ENCODE measurements at regions not wholly inside any gene's neighbourhood (a gene's known extent, or its start where the extent isn't known, plus 50 kb on each side); places are given as distances from the start of the nearest gene placed in this dataset.
"Not testable (repeated sequence)": the region's sequence is repeated elsewhere in the genome, so short reads cannot be mapped to it uniquely, and the experiment has no call there.

DNA sequence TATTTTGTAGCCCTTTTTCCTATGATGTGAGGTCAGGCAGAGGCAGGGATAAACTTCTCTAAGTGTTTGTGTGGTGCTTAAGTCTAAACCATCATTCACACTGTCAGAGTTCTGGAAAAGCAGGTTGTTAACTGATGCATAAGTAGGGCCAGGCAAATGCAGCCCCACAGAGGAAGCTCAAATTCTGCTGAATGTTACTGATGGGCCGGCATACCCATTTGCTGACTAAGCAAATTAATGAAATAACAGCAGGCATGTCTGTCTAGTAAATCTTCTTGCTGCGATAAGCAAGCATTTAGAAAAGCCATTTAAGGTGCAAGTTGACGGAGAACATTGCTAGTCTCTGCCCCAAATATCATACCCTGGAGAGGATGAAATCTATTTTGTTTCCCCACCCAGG is 523.2 kb upstream of the CCDC196 start:
- no peak for DNase-seq (ENCODE audit: low read depth in 3 of 3)

DNA sequence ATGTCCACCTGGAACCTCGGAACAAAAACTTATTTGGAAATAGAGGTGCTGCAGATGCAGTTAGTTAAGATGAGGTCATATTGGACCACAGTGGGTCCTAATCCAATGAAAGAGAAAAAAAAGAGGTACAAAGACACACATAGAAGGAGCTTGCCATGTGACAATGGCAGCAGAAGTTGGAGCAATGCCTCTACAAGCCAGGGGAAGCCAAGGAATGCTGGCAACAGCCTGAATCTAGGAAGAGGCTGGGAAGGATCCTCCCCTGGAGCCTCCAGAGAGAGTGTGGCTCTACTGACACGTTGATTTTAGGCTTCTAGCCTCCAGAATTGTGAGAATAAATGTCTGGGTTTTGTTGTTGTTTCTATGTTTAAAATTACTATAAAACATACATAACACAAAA is 521.8 kb upstream of the CCDC196 start:
- no peak for DNase-seq (ENCODE audit: low read depth in 3 of 3)

DNA sequence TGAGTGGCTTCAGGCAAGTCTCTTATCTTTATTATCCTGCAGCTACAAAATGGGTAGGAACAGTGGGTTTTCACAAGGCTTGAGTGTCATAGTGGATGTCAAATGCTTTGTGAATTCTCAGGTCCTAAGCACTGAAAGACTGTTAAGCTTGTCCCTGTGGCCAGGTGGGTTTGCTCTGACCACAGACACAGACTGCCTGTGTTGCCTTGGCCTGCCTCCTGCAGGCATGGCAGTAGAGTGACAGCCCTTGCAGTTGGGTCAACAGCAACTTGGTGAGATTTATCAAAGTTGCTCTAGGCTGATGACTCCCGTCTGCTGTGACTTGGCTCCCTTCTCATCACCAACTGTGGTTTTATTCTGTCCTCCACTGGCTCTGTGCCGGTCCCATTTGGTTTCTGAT is 520.0 kb upstream of the CCDC196 start:
- DNase-seq (ENCODE audit: low read depth in 3 of 3): no peak

DNA sequence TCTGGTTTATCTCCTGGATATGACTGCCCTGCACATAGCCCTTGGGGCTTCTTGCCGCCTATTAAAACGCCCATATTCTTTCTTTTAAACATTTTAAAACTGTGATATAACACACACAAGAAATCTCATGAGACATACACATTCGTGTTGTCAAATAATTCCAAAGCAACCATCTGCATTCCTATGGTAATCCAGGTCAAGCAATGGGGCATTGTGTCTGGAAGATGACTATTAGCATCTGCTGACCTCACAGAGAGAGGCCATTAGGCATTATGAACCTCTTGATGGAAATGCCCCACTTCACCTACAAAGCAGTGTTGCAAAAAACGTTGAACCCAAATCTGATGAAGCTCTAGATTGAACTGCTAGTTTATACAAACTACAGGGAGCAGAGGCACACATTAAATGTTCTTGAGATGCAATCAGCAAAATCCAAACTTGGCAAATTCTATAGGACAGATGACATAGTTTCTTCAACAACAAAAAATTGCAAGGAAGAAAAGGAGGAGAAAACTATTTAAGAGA is 513.8 kb upstream of the CCDC196 start:
- no peak for DNase-seq (ENCODE audit: low read depth in 3 of 3)

DNA sequence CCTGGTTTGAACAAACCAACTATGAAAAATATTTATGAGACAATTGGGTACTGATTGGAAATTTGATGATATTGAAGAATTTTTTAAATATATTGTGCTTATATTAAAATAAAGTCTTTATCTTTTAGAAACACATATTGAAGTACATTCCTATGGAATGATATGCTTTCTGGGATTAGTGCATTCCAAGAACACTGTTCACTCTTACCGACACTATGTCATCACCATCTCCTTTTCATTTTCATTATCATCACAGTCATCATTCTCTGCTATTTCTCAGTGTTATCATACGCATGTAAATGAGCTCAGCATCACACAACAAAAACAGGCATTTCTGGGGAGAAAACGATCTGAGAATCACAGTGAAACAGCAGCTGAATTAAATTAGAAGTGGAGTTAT is 513.3 kb upstream of the CCDC196 start:
- DNase-seq (ENCODE audit: low read depth in 3 of 3): no peak

DNA sequence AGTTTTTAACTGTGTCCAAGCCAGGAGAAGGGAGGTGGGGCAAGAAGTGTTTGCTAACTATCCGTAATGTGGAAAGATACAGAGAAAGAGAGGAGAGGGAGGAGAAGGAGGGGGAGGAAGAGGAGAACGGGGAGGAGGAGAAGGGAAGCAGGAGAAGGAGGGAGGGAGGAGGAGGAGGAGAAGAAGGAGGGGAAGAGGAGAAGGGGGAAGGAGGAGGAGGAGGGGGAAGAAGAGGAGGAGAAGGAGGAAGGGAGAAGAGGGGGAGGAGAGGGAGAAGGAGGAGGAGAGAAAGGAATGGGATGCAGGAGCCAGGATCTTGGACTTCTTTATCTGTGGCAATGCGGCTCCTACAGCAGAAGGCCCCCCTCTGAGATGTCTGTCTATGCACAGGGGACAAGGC is 510.3 kb upstream of the CCDC196 start:
- DNase-seq (ENCODE audit: low read depth in 3 of 3): no peak

DNA sequence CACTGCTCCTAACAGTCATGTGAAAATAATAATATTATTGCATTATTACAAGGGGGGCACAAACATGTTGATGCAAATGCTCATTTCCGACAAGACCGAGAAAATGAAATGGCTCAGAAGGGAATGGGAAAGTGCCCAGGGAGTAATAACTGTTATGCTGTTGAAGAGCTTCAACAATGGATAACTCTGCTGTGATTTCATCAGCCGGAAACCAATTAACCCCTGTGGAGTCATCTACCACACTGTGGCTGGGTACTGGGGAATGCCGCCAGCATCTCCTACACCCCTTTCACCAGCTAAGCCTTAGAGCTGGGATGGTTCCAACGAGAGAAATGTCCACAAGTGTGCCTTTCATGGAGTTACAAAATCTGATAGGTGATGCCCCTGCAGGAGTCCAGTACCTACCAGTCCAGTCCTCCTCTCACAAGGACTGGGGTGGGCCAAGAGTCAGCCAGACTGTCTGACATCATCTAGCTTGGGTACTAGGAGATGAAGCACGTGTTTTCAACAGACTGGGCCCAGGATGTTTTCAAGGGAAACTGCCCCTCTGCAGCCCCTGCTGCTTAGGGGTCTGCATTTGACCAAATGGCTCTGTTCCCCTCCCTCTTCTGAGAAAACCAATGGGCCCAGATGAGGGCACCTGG is 509.3 kb upstream of the CCDC196 start:
- DNase-seq (ENCODE audit: low read depth in 3 of 3): no peak

DNA sequence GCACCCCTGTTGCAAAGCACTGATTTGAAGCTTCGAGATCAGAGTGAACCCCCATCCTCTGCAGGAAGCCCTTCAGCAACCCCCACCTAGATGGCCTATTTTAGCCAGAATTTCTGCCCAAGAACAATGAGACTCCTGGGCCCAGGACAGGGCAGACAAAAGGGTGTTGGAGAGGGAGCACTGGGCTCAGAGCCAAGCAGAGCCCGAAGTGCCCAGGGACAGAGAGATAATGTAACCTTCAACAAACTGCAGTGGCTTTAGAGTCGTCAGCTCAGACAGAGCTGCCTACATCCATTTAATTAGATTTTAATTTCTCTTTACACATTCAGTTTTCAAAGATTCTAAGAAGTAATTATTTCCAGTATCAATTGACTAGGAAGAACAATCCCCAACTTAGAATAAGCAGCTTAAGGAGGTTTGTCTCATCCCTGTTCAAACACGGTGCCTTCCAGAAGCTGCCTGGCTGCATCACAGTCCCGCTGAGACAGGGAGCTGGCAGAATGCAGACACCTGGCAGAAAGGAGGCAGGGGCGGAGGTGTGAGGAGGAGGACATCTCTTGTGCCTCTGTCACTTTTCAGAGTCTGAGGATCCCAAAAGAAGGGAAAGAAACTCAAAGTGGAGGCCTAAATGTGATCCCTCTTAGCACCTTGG is 504.9 kb upstream of the CCDC196 start:
- DNase-seq (ENCODE audit: low read depth in 3 of 3): no peak

DNA sequence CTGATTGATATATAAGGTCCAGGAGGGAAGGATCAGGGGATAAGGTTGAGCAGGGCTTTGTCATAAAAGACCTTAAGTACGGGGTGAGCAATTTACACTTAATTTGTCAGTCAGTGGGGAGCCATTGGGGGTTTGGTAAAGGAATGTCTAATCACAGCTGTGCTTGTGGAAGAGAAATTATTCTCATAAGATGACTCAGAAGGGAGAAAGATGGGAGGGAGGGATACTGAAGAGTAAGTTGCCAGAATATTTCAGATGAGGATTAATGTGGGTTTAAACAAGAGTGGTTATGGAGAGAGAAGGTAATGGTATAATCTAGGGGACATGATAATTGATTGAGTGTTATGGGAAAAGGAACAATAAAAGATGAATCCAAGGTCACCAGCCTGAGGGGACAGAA is 500.1 kb upstream of the CCDC196 start:
- DNase-seq (ENCODE audit: low read depth in 3 of 3): no peak

DNA sequence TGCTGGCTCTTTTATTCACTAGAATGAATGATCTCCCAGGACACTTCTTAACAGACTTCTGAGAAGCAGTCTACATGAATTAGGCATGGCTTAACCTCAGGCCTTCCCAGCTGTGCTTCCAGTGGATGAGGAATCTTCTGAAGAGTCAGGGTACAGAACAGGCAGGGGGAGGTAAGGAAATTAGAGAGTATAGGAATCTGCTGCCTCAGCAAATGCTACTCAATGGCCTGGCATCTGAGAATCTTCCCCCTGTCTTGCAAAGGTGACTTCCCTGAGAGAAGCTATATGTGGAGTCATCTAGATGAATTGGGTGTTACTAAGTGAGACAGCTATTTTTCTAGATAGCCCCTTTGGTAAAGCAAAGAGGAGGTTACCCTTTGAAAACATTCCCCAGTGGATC is 496.2 kb upstream of the CCDC196 start:
- DNase-seq (ENCODE audit: low read depth in 3 of 3): no peak

DNA sequence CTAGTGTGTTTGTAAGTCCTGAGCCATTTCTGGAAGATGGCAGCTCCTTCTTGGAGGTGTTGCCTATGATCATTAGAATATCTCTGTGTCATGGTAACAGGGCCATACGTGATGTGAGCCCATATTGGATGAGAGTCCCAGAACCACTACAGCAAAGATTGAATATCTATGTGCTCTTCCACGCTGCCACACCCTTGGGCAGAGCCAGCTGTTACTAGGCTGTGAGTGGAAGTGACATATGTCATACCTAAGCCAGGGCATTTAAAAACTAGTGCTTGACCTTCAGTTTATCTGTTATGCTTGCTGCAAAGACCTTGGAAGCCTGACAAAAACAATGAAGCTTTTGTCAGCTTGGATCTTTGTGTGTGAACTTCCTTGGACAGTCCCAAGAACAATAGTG is 495.1 kb upstream of the CCDC196 start:
- no peak for DNase-seq (ENCODE audit: low read depth in 3 of 3)

DNA sequence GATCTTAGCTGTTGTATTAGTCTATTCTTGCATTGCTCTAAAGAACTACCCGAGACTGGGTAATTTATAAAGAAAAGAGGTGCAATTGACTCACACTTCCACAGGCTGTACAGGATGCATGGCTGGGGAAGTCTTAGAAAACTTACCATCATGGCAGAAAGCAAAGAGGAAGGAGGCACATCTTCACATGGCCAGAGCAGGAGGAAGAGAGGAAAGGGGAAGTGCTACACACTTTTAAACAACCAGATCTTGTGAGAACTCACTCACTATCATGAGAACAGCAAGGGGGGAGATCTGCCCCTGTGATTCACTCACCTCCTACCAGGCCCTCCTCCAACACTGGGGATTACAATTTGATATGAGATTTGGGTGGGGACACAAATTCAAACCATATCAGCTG is 494.2 kb upstream of the CCDC196 start:
- not testable (repeated sequence) for DNase-seq (ENCODE audit: low read depth in 3 of 3)

DNA sequence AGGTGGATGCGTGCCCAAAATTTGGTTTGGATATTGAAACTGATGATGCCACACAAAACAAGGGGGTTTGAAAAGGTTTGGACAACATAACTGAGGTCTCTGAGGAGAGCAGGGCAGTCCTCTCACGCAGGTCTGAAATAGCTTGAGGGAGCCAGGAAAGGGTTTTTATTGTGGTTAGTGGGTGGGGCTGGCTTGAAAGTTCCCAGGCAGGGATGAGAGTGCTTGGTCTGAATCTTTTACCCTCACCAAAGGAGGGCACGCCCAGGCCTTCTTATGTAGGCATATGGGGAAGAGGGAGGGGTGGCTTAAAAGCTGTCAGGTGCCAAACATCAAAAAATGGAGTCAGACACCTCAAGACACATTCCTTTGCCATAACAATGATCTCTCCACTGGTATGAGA is 493.1 kb upstream of the CCDC196 start:
- no peak for DNase-seq (ENCODE audit: low read depth in 3 of 3)

DNA sequence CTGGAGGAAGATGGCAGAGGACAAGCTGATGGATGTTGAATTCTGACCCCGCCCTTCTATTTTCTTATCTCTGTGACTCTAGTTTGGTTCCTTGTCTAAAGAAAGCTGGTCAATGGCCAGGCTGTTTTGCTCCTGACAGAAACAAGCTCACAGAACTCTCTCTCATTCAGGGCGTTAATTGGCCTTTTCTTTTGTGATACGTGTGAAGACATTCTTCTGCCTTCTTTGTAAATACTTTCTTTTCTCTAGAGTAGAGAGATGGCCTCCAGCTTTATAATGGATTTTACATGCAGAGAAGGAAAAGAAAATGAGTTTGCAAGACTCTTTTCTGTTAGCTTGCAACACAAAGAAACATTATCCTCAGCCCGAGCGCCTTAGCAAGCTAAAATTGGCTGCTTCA is 492.2 kb upstream of the CCDC196 start:
- no peak for DNase-seq (ENCODE audit: low read depth in 3 of 3)

DNA sequence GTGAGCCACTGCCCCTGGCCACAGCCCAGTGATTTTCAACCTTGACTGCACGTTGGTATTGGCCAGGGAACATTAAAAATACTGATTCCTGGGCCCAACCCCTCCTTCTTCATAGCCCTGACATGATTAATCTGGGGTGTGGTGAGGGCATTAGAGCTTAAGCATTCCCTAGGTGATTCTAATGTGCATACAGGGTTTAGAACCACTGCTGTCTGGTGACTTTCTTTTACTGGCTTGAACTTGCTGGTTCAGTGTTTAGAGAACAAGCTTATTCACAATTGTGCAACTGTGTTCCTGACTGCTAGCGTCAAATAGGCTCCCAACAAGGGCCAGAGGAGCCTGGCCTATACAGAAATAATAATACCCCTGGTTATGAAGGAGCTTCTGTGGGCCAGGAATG is 488.8 kb upstream of the CCDC196 start:
- DNase-seq (ENCODE audit: low read depth in 3 of 3): no peak

DNA sequence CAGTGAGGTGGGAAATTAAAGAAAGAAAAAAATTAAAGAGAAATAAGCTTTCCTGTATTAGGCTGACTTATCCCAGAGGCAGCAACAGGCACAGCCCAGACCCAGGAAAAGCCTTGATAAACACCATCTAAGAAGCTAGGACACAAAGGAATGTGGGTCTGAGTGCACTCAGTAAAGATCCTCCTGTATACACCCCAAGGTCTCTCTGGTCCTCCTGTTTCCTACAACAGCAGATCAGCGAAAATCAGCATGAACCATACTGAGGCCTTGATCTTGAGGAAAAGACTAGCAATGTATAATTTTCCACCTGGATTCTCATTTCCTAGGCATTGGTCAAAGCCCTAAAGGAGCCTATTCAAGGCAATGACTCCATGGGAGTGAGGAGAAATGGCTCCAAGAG is 486.3 kb upstream of the CCDC196 start:
- no peak for DNase-seq (ENCODE audit: low read depth in 3 of 3)

DNA sequence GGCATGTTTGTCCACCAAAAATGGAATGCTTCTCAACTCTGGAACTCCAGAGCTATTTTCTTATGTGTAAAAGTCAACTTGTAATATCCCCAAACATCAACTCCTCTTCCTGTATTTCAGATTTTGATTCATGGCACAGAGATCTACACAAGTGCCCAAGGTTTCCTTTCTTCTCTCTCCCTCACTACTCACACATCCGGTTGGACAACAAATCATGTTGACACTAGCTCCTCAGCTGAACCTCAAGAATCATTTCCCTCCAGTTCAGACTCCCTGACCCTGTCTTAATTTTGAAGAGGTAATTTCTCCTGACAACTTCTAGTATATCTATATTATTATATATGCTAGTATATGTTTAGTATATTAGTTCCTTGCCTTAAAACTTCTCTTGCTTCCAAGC is 485.4 kb upstream of the CCDC196 start:
- DNase-seq (ENCODE audit: low read depth in 3 of 3): no peak

DNA sequence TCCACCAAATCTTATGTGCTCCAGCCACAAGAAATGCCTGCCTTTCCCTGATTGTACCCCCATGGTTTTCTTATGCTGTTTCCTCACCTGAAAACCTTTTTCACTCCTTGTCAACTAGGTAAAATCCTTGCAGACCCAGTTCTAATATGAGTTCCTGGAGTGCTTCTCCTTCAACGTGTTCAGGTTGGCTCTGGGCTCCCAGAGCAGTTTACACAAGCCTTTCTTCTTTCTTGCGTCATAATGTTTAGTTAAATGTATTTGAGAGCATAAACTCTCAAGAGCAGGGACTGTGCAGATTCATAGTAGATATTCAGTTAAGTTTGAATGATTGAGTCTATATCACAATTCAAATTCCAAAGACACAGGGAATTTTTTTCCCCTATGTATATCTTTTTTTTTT is 484.8 kb upstream of the CCDC196 start:
- DNase-seq (ENCODE audit: low read depth in 3 of 3): no peak

DNA sequence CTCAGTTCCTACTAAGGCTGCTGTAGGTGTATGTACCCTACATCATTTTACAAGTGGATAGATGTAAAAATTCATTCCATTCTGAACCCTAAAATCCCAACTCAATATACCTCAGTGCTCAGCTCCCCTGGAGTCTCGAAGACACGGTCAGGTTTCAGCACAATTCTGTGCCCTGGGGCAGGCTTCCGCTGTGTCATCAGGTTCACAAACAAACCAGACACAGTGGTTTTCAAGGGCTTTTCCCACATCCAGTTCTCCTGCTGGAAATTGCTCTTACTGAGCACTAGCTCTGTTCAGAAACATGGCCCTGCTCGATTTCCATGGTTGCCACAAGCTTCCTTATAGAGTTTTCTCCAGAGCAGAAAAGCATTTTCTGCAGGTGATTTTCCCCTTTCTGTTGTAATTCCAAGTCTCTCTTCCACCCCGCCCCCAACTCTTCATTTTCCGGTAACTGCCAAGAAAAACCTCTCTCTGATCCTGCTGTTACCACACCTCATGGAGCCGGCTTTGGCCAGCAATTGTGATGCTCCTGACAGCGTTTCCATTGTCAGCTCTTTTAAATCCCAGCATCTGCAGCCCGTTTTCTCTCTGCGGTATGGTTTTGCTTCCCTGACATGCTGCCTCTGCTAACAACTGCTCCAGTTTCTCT is 483.0 kb upstream of the CCDC196 start:
- DNase-seq (ENCODE audit: low read depth in 3 of 3): no peak

DNA sequence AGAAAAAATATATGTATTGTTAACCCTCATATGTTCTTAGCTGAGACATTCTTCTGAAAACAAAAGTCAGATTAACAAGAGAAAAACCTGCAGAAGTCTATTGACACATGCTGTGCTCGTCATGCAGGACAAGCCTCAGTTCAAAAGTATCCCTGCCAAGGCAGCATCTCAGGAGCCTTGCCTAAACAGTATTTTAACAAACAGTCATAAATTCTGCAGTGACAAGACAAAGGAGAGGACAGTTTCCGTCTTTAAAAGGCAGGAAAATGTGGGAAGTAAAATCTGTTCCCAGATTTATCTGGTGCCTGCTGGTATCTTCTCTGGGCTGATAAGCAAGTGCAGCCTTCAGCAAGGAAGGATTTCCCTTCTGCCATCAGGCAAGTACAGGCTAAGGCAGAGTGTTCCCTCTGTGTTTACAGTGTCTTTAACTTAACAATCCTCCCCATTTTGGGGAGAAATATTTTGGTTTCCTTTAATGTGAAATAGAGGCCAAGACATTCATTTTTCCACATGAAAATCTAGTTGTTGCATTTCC is 480.2 kb upstream of the CCDC196 start:
- DNase-seq (ENCODE audit: low read depth in 3 of 3): no peak

DNA sequence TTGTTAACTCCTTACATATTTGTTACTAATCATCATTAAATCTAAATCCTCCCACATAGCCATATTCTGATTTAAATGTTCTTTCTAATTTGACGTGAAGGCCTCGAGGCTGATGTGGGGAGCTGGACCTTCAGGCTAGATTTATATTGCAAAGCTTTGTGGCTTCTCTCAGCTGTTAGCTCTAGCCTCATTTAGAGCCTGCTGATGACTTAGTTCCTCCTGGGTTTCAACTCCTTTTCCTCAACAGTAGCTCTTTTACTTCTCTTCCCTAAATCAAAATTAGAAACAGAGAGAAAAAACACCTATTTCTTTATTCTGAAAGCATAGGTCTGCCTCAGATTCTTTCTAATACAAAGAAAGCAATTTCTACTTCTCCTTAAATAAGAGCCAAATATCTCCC is 477.5 kb upstream of the CCDC196 start:
- no peak for DNase-seq (ENCODE audit: low read depth in 3 of 3)

DNA sequence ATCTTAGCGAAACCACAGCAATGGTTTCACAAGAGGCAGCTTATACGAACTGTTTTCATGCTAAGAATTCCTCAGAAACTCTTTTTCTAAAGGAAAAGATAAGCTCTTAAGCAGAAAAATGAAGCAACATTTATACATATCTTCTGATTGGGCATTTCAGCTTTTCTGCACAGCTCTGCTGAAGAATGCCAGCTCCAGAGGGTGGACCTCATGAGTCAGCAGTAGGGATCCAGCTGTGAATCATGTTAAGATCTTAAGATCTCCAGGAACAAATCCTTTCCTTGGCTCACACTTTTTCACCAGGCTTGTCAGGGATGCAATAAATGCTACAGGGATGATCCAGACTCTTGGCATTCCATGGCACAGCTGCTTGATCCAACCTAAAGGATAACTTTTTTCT is 477.1 kb upstream of the CCDC196 start:
- DNase-seq (ENCODE audit: low read depth in 3 of 3): no peak

DNA sequence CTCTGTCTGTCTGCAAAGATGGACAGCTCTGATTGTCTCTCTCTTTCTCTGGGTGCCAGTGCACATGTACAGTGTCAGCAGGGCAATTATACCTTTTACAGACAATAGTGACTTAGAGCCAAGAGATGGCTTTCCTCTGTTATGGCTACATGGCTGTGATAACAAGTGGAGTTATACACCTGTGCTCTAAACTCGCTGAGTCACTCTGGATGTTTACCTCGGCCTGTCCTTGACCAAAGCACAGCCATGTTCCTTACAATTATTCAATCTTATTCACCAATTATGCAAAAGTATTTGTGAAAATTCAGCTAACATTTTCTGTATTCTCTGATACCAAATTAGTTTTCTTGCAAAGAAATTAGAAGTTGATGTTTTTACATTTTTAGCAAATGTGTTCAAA is 475.5 kb upstream of the CCDC196 start:
- DNase-seq (ENCODE audit: low read depth in 3 of 3): no peak
